Sigmoid colon (tissue), 4 donors: ENCODE measurements at regions not wholly inside any gene's neighbourhood (a gene's known extent, or its start where the extent isn't known, plus 50 kb on each side); places are given as distances from the start of the nearest gene placed in this dataset.

Experiments used
- POLR2A ChIP-seq, 2 donors: fragments of 450-650 bp; IDR thresholded peaks; one replicate each; pipeline ENCODE4 v1.6.1; 2016; ENCODE audit warnings: antibody characterized with exemption in 2 of 2, mild to moderate bottlenecking in 2 of 2, moderate library complexity in 2 of 2
- POLR2AphosphoS5 ChIP-seq, 4 donors: sonication (generic); formaldehyde crosslinking; IDR thresholded peaks; one replicate each; pipeline ENCODE4 v1.6.1; 2017; ENCODE audit warnings: antibody characterized with exemption in 4 of 4
- TF ChIP-seq, protein P1 (sequence below), 4 experiments: fragments of 450-650 bp in 3 of 4; fragments of 200-600 bp in 1 of 4; IDR thresholded peaks; one replicate each; pipeline ENCODE4 v1.5.1; 2016 to 2019; ENCODE audit warnings: antibody characterized with exemption in 4 of 4, mild to moderate bottlenecking in 3 of 4, moderate library complexity in 2 of 4

DNA sequence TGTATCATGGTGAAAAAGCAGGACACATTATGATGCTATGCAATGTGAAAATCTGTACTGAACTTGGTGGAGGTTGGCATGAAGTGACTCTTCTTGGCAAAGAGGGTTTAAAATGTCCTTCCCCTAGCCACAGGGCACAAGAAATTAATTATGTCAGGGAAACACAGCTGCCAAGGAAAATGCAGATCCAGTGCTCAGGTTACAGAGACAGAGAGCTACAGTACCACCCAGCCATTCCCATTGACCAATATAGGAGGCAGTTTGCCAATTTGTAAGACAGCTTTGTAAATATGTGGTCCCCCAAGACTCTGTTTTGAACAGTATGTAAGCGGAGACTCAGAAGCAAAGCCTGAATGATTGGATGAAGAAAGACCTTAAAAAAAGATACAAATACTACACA is 69.4 kb upstream of the KLF12 start:
- TF ChIP-seq POLR2A (IDR thresholded peaks at IDR 0.05) (no peak), POLR2AphosphoS5 (IDR thresholded peaks at IDR 0.05) (no peak)
- TF ChIP-seq, protein P1, sequence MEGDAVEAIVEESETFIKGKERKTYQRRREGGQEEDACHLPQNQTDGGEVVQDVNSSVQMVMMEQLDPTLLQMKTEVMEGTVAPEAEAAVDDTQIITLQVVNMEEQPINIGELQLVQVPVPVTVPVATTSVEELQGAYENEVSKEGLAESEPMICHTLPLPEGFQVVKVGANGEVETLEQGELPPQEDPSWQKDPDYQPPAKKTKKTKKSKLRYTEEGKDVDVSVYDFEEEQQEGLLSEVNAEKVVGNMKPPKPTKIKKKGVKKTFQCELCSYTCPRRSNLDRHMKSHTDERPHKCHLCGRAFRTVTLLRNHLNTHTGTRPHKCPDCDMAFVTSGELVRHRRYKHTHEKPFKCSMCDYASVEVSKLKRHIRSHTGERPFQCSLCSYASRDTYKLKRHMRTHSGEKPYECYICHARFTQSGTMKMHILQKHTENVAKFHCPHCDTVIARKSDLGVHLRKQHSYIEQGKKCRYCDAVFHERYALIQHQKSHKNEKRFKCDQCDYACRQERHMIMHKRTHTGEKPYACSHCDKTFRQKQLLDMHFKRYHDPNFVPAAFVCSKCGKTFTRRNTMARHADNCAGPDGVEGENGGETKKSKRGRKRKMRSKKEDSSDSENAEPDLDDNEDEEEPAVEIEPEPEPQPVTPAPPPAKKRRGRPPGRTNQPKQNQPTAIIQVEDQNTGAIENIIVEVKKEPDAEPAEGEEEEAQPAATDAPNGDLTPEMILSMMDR (IDR thresholded peaks at IDR 0.05): no peak
